ENCODE measurements at regions not wholly inside any gene's neighbourhood (a gene's known extent, or its start where the extent isn't known, plus 50 kb on each side); places are given as distances from the start of the nearest gene placed in this dataset.

- TF ChIP-seq CTCF (IDR thresholded peaks at IDR 0.05; ENCODE audit: low read depth, low read length), result no peak
Observed at GRCh38 chr7:26598867-26599266, 265.5 kb downstream of the SKAP2 start.

GRCh38 chr7:26599982-26600381 is 264.4 kb downstream of the SKAP2 start:
- no peak for DNase-seq (ENCODE audit: extremely low read depth, low read depth)
- no peak for TF ChIP-seq CTCF (IDR thresholded peaks at IDR 0.05; ENCODE audit: low read depth, low read length)

More at GRCh38 chr7:26598867-26599266, 265.5 kb downstream of the SKAP2 start:
- DNase-seq (ENCODE audit: extremely low read depth, low read depth), result no peak

GRCh38 chr7:26600411-26600810 is 264.0 kb downstream of the SKAP2 start:
- DNase-seq (ENCODE audit: extremely low read depth, low read depth), result no peak
- TF ChIP-seq CTCF (IDR thresholded peaks at IDR 0.05; ENCODE audit: low read depth, low read length), result no peak

GRCh38 chr7:26603631-26604030 is 260.8 kb downstream of the SKAP2 start:
- no peak for DNase-seq (ENCODE audit: extremely low read depth, low read depth)
- no peak for TF ChIP-seq CTCF (IDR thresholded peaks at IDR 0.05; ENCODE audit: low read depth, low read length)

GRCh38 chr7:26608402-26608801 is 256.0 kb downstream of the SKAP2 start:
- TF ChIP-seq CTCF (IDR thresholded peaks at IDR 0.05; ENCODE audit: low read depth, low read length), result no peak
- no peak for DNase-seq (ENCODE audit: extremely low read depth, low read depth)

- TF ChIP-seq CTCF (IDR thresholded peaks at IDR 0.05; ENCODE audit: low read depth, low read length), result no peak
- DNase-seq (ENCODE audit: extremely low read depth, low read depth), result no peak
Observed at GRCh38 chr7:26609082-26609481, 255.3 kb downstream of the SKAP2 start.

GRCh38 chr7:26609532-26609931 is 254.9 kb downstream of the SKAP2 start:
- no peak for DNase-seq (ENCODE audit: extremely low read depth, low read depth)
- TF ChIP-seq CTCF (IDR thresholded peaks at IDR 0.05; ENCODE audit: low read depth, low read length), result no peak
